NCI-H748 (cell line): ENCODE measurements at regions not wholly inside any gene's neighbourhood (a gene's known extent, or its start where the extent isn't known, plus 50 kb on each side); places are given as distances from the start of the nearest gene placed in this dataset.
A peak's percentile ranks its signal among the peaks of the same experiment; 100 is the strongest.

ENCODE experiments used
- DNase-seq: peaks from one replicate; lab custom pipeline; 2025; ENCODE audit not compliant: unreplicated experiment; lab: John Stamatoyannopoulos, UW

- no peak for DNase-seq
These were observed 100.3 kb downstream of the UBIAD1 start for GRCh38 chr1:11373029-11373894.

GRCh38 chr1:11373895-11374747 lies 101.1 kb downstream of the UBIAD1 start:
- DNase-seq, result no peak

- DNase-seq, result no peak
These were observed 101.7 kb downstream of the UBIAD1 start for GRCh38 chr1:11374748-11375110.

- DNase-seq, result no peak
These were observed 101.9 kb upstream of the DISP3 start for GRCh38 chr1:11377001-11377583.

- DNase-seq, result no peak
These were observed 101.0 kb upstream of the DISP3 start for GRCh38 chr1:11377954-11378353.

GRCh38 chr1:11379851-11380250 lies 99.1 kb upstream of the DISP3 start:
- DNase-seq, result no peak

GRCh38 chr1:11380500-11380899 lies 98.5 kb upstream of the DISP3 start:
- no peak for DNase-seq

GRCh38 chr1:11383553-11384169 lies 95.3 kb upstream of the DISP3 start:
- no peak for DNase-seq

- DNase-seq, result no peak
These were observed 94.8 kb upstream of the DISP3 start for GRCh38 chr1:11384170-11384554.

GRCh38 chr1:11387829-11388228 lies 91.1 kb upstream of the DISP3 start:
- no peak for DNase-seq

- DNase-seq, result peak; percentile 6
These were observed 90.3 kb upstream of the DISP3 start for GRCh38 chr1:11388617-11389016.

GRCh38 chr1:11391327-11391726 lies 87.6 kb upstream of the DISP3 start:
- no peak for DNase-seq

GRCh38 chr1:11391886-11392285 lies 87.1 kb upstream of the DISP3 start:
- DNase-seq, result no peak

GRCh38 chr1:11394592-11395245 lies 84.2 kb upstream of the DISP3 start:
- no peak for DNase-seq

GRCh38 chr1:11395616-11396015 lies 83.3 kb upstream of the DISP3 start:
- DNase-seq, result no peak

- no peak for DNase-seq
These were observed 81.6 kb upstream of the DISP3 start for GRCh38 chr1:11397151-11397901.

- no peak for DNase-seq
These were observed 79.7 kb upstream of the DISP3 start for GRCh38 chr1:11399250-11399649.

GRCh38 chr1:11400155-11400554 lies 78.8 kb upstream of the DISP3 start:
- DNase-seq, result no peak

- no peak for DNase-seq
These were observed 78.4 kb upstream of the DISP3 start for GRCh38 chr1:11400567-11400966.

- no peak for DNase-seq
These were observed 72.1 kb upstream of the DISP3 start for GRCh38 chr1:11406845-11407244.
